Stomach (tissue), 4 donors: ENCODE measurements at regions not wholly inside any gene's neighbourhood (a gene's known extent, or its start where the extent isn't known, plus 50 kb on each side); places are given as distances from the start of the nearest gene placed in this dataset.

Source experiments
- POLR2A ChIP-seq, 4 donors: fragments of 450-650 bp; IDR thresholded peaks; one replicate each; pipeline ENCODE4 v1.6.1; 2016; ENCODE audit warnings: antibody characterized with exemption in 4 of 4, control low read depth in 2 of 4, mild to moderate bottlenecking in 1 of 4, moderate library complexity in 1 of 4
- TF ChIP-seq, protein P1 (sequence below), 7 experiments: fragments of 450-650 bp in 4 of 7; fragments of 200-600 bp in 3 of 7; sonication (generic) in 3 of 7; IDR thresholded peaks; one replicate each; pipeline ENCODE4 v1.5.1; 2016 to 2019; ENCODE audit warnings: antibody characterized with exemption in 7 of 7, control low read depth in 2 of 7, mild to moderate bottlenecking in 1 of 7

- TF ChIP-seq, protein P1, sequence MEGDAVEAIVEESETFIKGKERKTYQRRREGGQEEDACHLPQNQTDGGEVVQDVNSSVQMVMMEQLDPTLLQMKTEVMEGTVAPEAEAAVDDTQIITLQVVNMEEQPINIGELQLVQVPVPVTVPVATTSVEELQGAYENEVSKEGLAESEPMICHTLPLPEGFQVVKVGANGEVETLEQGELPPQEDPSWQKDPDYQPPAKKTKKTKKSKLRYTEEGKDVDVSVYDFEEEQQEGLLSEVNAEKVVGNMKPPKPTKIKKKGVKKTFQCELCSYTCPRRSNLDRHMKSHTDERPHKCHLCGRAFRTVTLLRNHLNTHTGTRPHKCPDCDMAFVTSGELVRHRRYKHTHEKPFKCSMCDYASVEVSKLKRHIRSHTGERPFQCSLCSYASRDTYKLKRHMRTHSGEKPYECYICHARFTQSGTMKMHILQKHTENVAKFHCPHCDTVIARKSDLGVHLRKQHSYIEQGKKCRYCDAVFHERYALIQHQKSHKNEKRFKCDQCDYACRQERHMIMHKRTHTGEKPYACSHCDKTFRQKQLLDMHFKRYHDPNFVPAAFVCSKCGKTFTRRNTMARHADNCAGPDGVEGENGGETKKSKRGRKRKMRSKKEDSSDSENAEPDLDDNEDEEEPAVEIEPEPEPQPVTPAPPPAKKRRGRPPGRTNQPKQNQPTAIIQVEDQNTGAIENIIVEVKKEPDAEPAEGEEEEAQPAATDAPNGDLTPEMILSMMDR (IDR thresholded peaks at IDR 0.05) = no peak
- no peak for TF ChIP-seq POLR2A (IDR thresholded peaks at IDR 0.05)
Measured at GRCh38 chr15:66630801-66631351, 65.1 kb upstream of the LCTL start.
